ENCODE measurements at regions not wholly inside any gene's neighbourhood (a gene's known extent, or its start where the extent isn't known, plus 50 kb on each side); places are given as distances from the start of the nearest gene placed in this dataset.
"Not testable (repeated sequence)": the region's sequence is repeated elsewhere in the genome, so short reads cannot be mapped to it uniquely, and the experiment has no call there.

- Mint-ChIP-seq H3K27ac (peak overlapping the region in 2 of 10 donors; percentile 25 to 52), H3K27me3 (no peaks in the 10 kb centered on the region), H3K4me3 (no peak overlapping the region), H3K4me1 (peaks cover 6 to 46% (median 16%) of the 10 kb centered on the region in 4 donors), H3K9me3 (no peaks in the 10 kb centered on the region), H3K36me3 (no peaks in the 10 kb centered on the region)
- POLR2A ChIA-PET = interaction anchor here (1.3 kb wide), 1 partner anchor 11 kb away, joined by 3 read pairs; no protein-coding TSS in a partner anchor
- DNase-seq (no peak), ATAC-seq (no peak)
These were observed 95.5 kb downstream of the EOMES start for GRCh38 chr3:27626596-27627118.

GRCh38 chr3:27625864-27626263 is 96.3 kb downstream of the EOMES start:
- POLR2A ChIA-PET = interaction anchor here (1.3 kb wide), 1 partner anchor 12 kb away, joined by 3 read pairs; no protein-coding TSS in a partner anchor
- no peak for ATAC-seq
- H3K27ac Mint-ChIP-seq = no peak overlapping the region
- no peak overlapping the region for H3K4me3 Mint-ChIP-seq
- H3K4me1 Mint-ChIP-seq = peaks cover 5 to 43% (median 16%) of the 10 kb centered on the region in 4 donors
- DNase-seq = no peak
- H3K9me3 Mint-ChIP-seq = no peaks in the 10 kb centered on the region
- no peaks in the 10 kb centered on the region for H3K27me3 Mint-ChIP-seq
- H3K36me3 Mint-ChIP-seq = no peaks in the 10 kb centered on the region

- Mint-ChIP-seq H3K4me3 (no peak overlapping the region), H3K27me3 (no peaks in the 10 kb centered on the region), H3K4me1 (peaks cover 5 to 30% (median 12%) of the 10 kb centered on the region in 4 donors), H3K36me3 (no peaks in the 10 kb centered on the region), H3K9me3 (no peaks in the 10 kb centered on the region), H3K27ac (peak overlapping the region in 1 of 10 donors; percentile 31)
- ATAC-seq (no peak), DNase-seq (no peak)
- POLR2A ChIA-PET = no interaction called here
These were observed 98.9 kb downstream of the EOMES start for GRCh38 chr3:27623085-27623753.

- no peaks in the 10 kb centered on the region for H3K27me3 Mint-ChIP-seq
- DNase-seq (no peak), ATAC-seq (no peak)
- peaks cover 3 to 21% (median 13%) of the 10 kb centered on the region in 9 donors for H3K9me3 Mint-ChIP-seq
- H3K4me1 Mint-ChIP-seq = no peaks in the 10 kb centered on the region
- peaks cover 0 to 15% (median 10%) of the 10 kb centered on the region in 3 donors for H3K36me3 Mint-ChIP-seq
- no peak overlapping the region for H3K27ac Mint-ChIP-seq
- no peak overlapping the region for H3K4me3 Mint-ChIP-seq
- POLR2A ChIA-PET = no interaction called here
These were observed 104.6 kb downstream of the EOMES start for GRCh38 chr3:27617552-27617951.

- ATAC-seq = no peak
- no peak for DNase-seq
- H3K27ac Mint-ChIP-seq = no peak overlapping the region
- no peaks in the 10 kb centered on the region for H3K4me1 Mint-ChIP-seq
- peaks cover 3 to 21% (median 13%) of the 10 kb centered on the region in 9 donors for H3K9me3 Mint-ChIP-seq
- no peaks in the 10 kb centered on the region for H3K27me3 Mint-ChIP-seq
- peaks cover 0 to 15% (median 10%) of the 10 kb centered on the region in 3 donors for H3K36me3 Mint-ChIP-seq
- POLR2A ChIA-PET = no interaction called here
- H3K4me3 Mint-ChIP-seq = no peak overlapping the region
These were observed 106.1 kb downstream of the EOMES start for GRCh38 chr3:27616031-27616430.

- H3K4me3 Mint-ChIP-seq = no peak overlapping the region
- H3K27ac Mint-ChIP-seq = no peak overlapping the region
- H3K4me1 Mint-ChIP-seq = no peaks in the 10 kb centered on the region
- H3K9me3 Mint-ChIP-seq = peaks cover 3 to 21% (median 13%) of the 10 kb centered on the region in 9 donors
- no peak for DNase-seq
- no peaks in the 10 kb centered on the region for H3K27me3 Mint-ChIP-seq
- POLR2A ChIA-PET = no interaction called here
- peaks cover 0 to 15% (median 10%) of the 10 kb centered on the region in 3 donors for H3K36me3 Mint-ChIP-seq
- no peak for ATAC-seq
These were observed 106.6 kb downstream of the EOMES start for GRCh38 chr3:27615555-27615954.

GRCh38 chr3:27614592-27614991 is 107.5 kb downstream of the EOMES start:
- POLR2A ChIA-PET = no interaction called here
- Mint-ChIP-seq H3K27me3 (no peaks in the 10 kb centered on the region), H3K9me3 (peaks cover 3 to 21% (median 13%) of the 10 kb centered on the region in 9 donors), H3K36me3 (peaks cover 0 to 15% (median 10%) of the 10 kb centered on the region in 3 donors), H3K4me3 (no peak overlapping the region), H3K27ac (no peak overlapping the region), H3K4me1 (no peaks in the 10 kb centered on the region)
- no peak for ATAC-seq
- no peak for DNase-seq

GRCh38 chr3:27613846-27614500 is 108.2 kb downstream of the EOMES start:
- Mint-ChIP-seq H3K4me1 (no peaks in the 10 kb centered on the region), H3K4me3 (no peak overlapping the region), H3K27me3 (no peaks in the 10 kb centered on the region), H3K36me3 (peaks cover 0 to 15% (median 10%) of the 10 kb centered on the region in 3 donors), H3K27ac (no peak overlapping the region), H3K9me3 (peaks cover 3 to 21% (median 13%) of the 10 kb centered on the region in 9 donors)
- POLR2A ChIA-PET = no interaction called here
- DNase-seq (no peak), ATAC-seq (no peak)

GRCh38 chr3:27610800-27611525 is 111.2 kb downstream of the EOMES start:
- POLR2A ChIA-PET = no interaction called here
- Mint-ChIP-seq H3K27me3 (no peaks in the 10 kb centered on the region), H3K27ac (no peak overlapping the region), H3K4me1 (no peaks in the 10 kb centered on the region), H3K9me3 (peaks cover 3 to 21% (median 13%) of the 10 kb centered on the region in 9 donors), H3K36me3 (peaks cover 0 to 15% (median 10%) of the 10 kb centered on the region in 3 donors), H3K4me3 (no peak overlapping the region)
- no peak for ATAC-seq
- no peak for DNase-seq

- no peaks in the 10 kb centered on the region for H3K27me3 Mint-ChIP-seq
- no peak overlapping the region for H3K4me3 Mint-ChIP-seq
- DNase-seq (no peak), ATAC-seq (no peak)
- no peaks in the 10 kb centered on the region for H3K36me3 Mint-ChIP-seq
- peak overlapping the region in 1 of 10 donors; percentile 41 for H3K27ac Mint-ChIP-seq
- H3K4me1 Mint-ChIP-seq = no peaks in the 10 kb centered on the region
- peaks cover 0 to 5% (median under 1%) of the 10 kb centered on the region in 9 donors for H3K9me3 Mint-ChIP-seq
- POLR2A ChIA-PET = interaction anchor here (0.6 kb wide), 1 partner anchor 22 kb away, joined by 3 read pairs; no protein-coding TSS in a partner anchor
These were observed 114.8 kb downstream of the EOMES start for GRCh38 chr3:27607370-27607769.

GRCh38 chr3:27606537-27606936 is 115.6 kb downstream of the EOMES start:
- Mint-ChIP-seq H3K9me3 (peaks cover 0 to 9% (median 4%) of the 10 kb centered on the region in 9 donors), H3K36me3 (no peaks in the 10 kb centered on the region), H3K4me3 (no peak overlapping the region), H3K27me3 (no peaks in the 10 kb centered on the region), H3K4me1 (no peaks in the 10 kb centered on the region), H3K27ac (no peak overlapping the region)
- ATAC-seq = no peak
- DNase-seq = no peak
- POLR2A ChIA-PET = no interaction called here

- not testable (repeated sequence) for H3K27ac Mint-ChIP-seq, H3K4me3 Mint-ChIP-seq
These were observed 117.1 kb upstream of the SLC4A7 start for GRCh38 chr3:27601311-27601710.

GRCh38 chr3:27599741-27600140 is 115.6 kb upstream of the SLC4A7 start:
- H3K27ac Mint-ChIP-seq, ATAC-seq, H3K4me1 Mint-ChIP-seq, H3K36me3 Mint-ChIP-seq, POLR2A ChIA-PET, H3K27me3 Mint-ChIP-seq, H3K4me3 Mint-ChIP-seq, H3K9me3 Mint-ChIP-seq, DNase-seq: not testable (repeated sequence)

More at GRCh38 chr3:27601311-27601710, 117.1 kb upstream of the SLC4A7 start:
- ATAC-seq, H3K36me3 Mint-ChIP-seq, H3K9me3 Mint-ChIP-seq, DNase-seq, H3K4me1 Mint-ChIP-seq, POLR2A ChIA-PET, H3K27me3 Mint-ChIP-seq: not testable (repeated sequence)
